CD8-positive, alpha-beta memory T cell (primary cell): ENCODE measurements at regions not wholly inside any gene's neighbourhood (a gene's known extent, or its start where the extent isn't known, plus 50 kb on each side); places are given as distances from the start of the nearest gene placed in this dataset.

ENCODE experiments used
- CTCF ChIA-PET: fragments of 350-600 bp; sonication (Branson Sonifier 250); formaldehyde crosslinking; loops from one replicate; lab custom pipeline; 2021; ENCODE audit warnings: antibody characterized with exemption; lab: Charles Lee
- POLR2A ChIA-PET: fragments of 350-600 bp; sonication (Branson Sonifier 250); formaldehyde crosslinking; loops from one replicate; lab custom pipeline; 2021; ENCODE audit warnings: antibody characterized with exemption; lab: Charles Lee
- DNase-seq, 5 donors: peaks; one replicate each; pipeline versions ENCODE4 v3.0.0 to v3.0.0-alpha.2; 2020 to 2022; ENCODE audit warnings: mixed read lengths in 1 of 5
- H3K27ac ChIP-seq: one replicate; pipeline ENCODE4 v1.7.0; 2013; ENCODE audit warnings: low read depth, mild to moderate bottlenecking, low read length, moderate library complexity
- H3K27me3 ChIP-seq: 2 replicates; pipeline ENCODE4 v1.7.0; 2013; ENCODE audit warnings: low read length, mild to moderate bottlenecking; ENCODE audit not compliant: insufficient read depth, poor library complexity, severe bottlenecking
- H3K36me3 ChIP-seq: 2 replicates; pipeline ENCODE4 v1.7.0; 2013; ENCODE audit warnings: mild to moderate bottlenecking, low read length, moderate library complexity; ENCODE audit not compliant: insufficient read depth
- H3K4me1 ChIP-seq: 2 replicates; pipeline ENCODE4 v1.7.0; 2013; ENCODE audit warnings: mild to moderate bottlenecking, low read length, moderate library complexity; ENCODE audit not compliant: insufficient read depth
- H3K4me3 ChIP-seq: 2 replicates; pipeline ENCODE4 v1.7.0; 2013; ENCODE audit warnings: mild to moderate bottlenecking, low read length
- H3K9me3 ChIP-seq: 2 replicates; pipeline ENCODE4 v1.7.0; 2013; ENCODE audit warnings: mild to moderate bottlenecking, low read length
- H3K27ac Mint-ChIP-seq, 8 donors: one replicate each; pipeline ENCODE4 v1.8.0; 2020 to 2021; ENCODE audit warnings: mixed read lengths in 8 of 8, mild to moderate bottlenecking in 6 of 8, inconsistent platforms in 3 of 8, moderate library complexity in 3 of 8
- H3K27me3 Mint-ChIP-seq, 2 donors: one replicate each; pipeline ENCODE4 v1.8.0; 2020 to 2021; ENCODE audit warnings: mixed read lengths in 2 of 2, mild to moderate bottlenecking in 1 of 2, moderate library complexity in 1 of 2
- H3K36me3 Mint-ChIP-seq, 3 donors: one replicate each; pipeline ENCODE4 v1.8.0; 2020 to 2021; ENCODE audit warnings: mixed read lengths in 3 of 3, inconsistent platforms in 1 of 3, mild to moderate bottlenecking in 1 of 3
- H3K4me1 Mint-ChIP-seq, 3 donors: one replicate each; pipeline ENCODE4 v1.8.0; 2020 to 2021; ENCODE audit warnings: mixed read lengths in 3 of 3, inconsistent platforms in 1 of 3, mild to moderate bottlenecking in 1 of 3
- H3K4me3 Mint-ChIP-seq, 7 donors: one replicate each; pipeline ENCODE4 v1.8.0; 2020 to 2021; ENCODE audit warnings: mixed read lengths in 7 of 7, mild to moderate bottlenecking in 6 of 7, moderate library complexity in 4 of 7, inconsistent platforms in 2 of 7
- H3K9me3 Mint-ChIP-seq, 5 donors: one replicate each; pipeline ENCODE4 v1.8.0; 2020 to 2022; ENCODE audit warnings: mixed read lengths in 5 of 5, mild to moderate bottlenecking in 3 of 5, moderate library complexity in 2 of 5, inconsistent platforms in 1 of 5

- no peaks in the 10 kb centered on the region for H3K27me3 Mint-ChIP-seq
- Histone ChIP-seq H3K27me3 (no peaks in the 10 kb centered on the region), H3K27ac (no peak overlapping the region), H3K4me1 (no peaks in the 10 kb centered on the region), H3K4me3 (no peak overlapping the region), H3K36me3 (no peaks in the 10 kb centered on the region), H3K9me3 (no peaks in the 10 kb centered on the region)
- no peak overlapping the region for H3K4me3 Mint-ChIP-seq
- H3K36me3 Mint-ChIP-seq, result no peaks in the 10 kb centered on the region
- H3K4me1 Mint-ChIP-seq, result no peaks in the 10 kb centered on the region
- POLR2A ChIA-PET, result no interaction called here
- DNase-seq, result no peak
- H3K27ac Mint-ChIP-seq, result no peak overlapping the region
- CTCF ChIA-PET, result no interaction called here
- H3K9me3 Mint-ChIP-seq, result peaks cover 0 to 12% (median 5%) of the 10 kb centered on the region in 5 donors
Measured at GRCh38 chr12:24021164-24021502, 71.7 kb upstream of the SOX5 start.

DNA sequence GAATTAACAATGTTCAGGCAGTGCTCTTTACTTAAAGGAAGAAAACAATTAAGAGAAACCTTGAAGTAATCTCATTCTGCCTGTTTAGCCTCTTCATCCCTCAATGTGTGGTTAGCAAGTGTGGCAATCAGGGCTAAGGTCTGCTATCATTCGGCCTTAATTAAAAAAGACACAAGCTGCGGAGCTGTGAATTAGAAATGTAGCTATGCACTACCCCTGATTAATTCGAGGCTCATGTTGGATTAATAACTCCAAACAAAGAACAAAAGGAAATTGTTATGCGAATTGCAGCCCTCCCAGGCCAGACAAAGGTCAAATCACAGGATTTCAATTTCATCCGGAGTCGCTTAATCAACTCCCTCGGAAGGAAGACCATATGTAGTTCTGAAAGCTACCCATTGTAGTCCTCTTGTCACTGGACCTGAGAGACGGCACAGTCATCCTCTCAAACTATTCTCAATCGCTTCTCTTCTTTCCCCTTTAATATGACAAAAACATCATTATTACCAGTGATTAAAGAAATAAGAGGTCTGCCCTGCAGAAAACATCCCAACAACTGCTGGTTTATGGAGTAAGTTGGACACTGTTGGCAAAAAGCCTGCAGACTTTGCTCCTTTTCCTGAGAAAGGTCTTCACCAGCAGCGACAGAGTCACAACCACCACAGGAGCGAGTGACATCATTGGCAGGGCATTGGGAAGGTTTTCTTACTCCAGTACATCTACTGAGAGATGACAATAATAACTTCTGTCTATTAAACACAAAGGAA, 71.1 kb upstream of the SOX5 start:
- Histone ChIP-seq H3K4me3 (no peak overlapping the region), H3K4me1 (no peaks in the 10 kb centered on the region), H3K27me3 (no peaks in the 10 kb centered on the region), H3K9me3 (no peaks in the 10 kb centered on the region), H3K36me3 (no peaks in the 10 kb centered on the region), H3K27ac (no peak overlapping the region)
- ChIA-PET CTCF (no interaction called here), POLR2A (no interaction called here)
- no peak for DNase-seq
- H3K4me3 Mint-ChIP-seq, result no peak overlapping the region
- no peak overlapping the region for H3K27ac Mint-ChIP-seq
- H3K4me1 Mint-ChIP-seq, result no peaks in the 10 kb centered on the region
- peaks cover 0 to 9% (median 5%) of the 10 kb centered on the region in 5 donors for H3K9me3 Mint-ChIP-seq
- no peaks in the 10 kb centered on the region for H3K36me3 Mint-ChIP-seq
- no peaks in the 10 kb centered on the region for H3K27me3 Mint-ChIP-seq

DNA sequence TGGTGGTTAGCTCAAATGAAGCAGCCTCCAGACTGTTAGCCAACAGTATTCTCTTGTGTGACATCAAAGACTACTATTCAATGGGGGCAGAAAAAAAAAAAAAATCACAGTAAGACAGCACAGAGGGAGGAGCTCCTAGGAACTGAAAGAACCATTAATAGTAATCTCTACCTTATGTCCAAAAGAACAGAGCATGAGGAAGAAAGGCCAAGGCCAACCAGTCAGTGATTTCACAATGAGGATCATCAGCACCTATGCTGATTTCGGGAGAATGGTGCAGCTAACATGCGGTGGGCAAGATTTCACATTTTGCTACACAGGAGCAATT, 66.3 kb upstream of the SOX5 start:
- Mint-ChIP-seq H3K27me3 (no peaks in the 10 kb centered on the region), H3K27ac (no peak overlapping the region), H3K4me1 (no peaks in the 10 kb centered on the region), H3K9me3 (peaks cover 0 to 14% (median 5%) of the 10 kb centered on the region in 5 donors), H3K36me3 (no peaks in the 10 kb centered on the region), H3K4me3 (no peak overlapping the region)
- ChIA-PET POLR2A (no interaction called here), CTCF (interaction anchor here (0.9 kb wide), 1 partner anchor 10 kb away, joined by 3 read pairs; no protein-coding TSS in a partner anchor)
- Histone ChIP-seq H3K9me3 (no peaks in the 10 kb centered on the region), H3K4me1 (no peaks in the 10 kb centered on the region), H3K27me3 (no peaks in the 10 kb centered on the region), H3K27ac (no peak overlapping the region), H3K4me3 (no peak overlapping the region), H3K36me3 (no peaks in the 10 kb centered on the region)
- no peak for DNase-seq

DNA sequence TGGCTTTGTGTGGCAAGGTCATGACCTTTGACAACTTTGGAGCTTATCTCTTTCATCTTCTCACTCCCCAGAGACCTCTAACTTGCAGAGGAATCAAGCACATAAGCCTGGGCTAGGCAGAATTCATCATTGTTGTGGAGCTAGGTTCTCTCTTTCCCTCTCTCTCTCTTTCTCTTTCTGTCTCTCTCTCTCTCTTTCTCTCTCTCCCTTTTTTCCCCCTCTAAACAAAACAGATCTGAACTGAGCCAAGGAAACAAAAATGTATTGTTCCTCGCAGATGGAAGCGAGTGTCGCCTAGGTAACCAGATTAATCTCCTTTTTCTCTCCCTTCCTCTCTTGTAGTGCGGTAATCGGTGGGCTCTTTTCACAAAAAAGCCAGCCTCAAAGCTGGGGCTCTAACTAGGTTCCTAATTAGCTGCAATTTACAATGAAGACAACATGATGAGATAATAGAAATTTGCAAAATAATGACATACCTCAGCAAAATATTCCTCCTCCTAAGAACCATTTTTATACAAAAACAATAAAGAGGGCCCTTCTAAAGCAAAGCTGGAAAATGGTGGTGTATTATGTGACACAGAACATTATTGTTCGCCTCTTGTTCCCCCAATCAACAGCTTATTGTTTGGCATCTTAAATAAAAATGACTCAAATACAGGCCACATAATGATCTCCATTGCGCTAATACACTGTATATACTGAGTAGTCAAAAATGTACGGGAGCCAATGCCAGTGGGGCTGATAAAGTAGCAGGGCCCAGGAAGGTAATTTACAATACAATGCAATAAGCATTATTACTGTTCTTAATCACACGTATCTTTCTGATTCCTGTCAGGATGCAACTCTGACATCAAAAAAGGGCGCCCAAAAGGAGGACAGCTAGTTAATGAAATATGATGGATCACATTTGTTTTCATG, 65.7 kb upstream of the SOX5 start:
- no peak overlapping the region for H3K4me3 Mint-ChIP-seq
- H3K27ac ChIP-seq, result no peak overlapping the region
- H3K4me3 ChIP-seq, result no peak overlapping the region
- CTCF ChIA-PET, result interaction anchor here (0.9 kb wide), 1 partner anchor 10 kb away, joined by 3 read pairs; no protein-coding TSS in a partner anchor
- no peaks in the 10 kb centered on the region for H3K36me3 ChIP-seq
- H3K4me1 ChIP-seq, result no peaks in the 10 kb centered on the region
- no peak overlapping the region for H3K27ac Mint-ChIP-seq
- no peaks in the 10 kb centered on the region for H3K27me3 ChIP-seq
- H3K27me3 Mint-ChIP-seq, result no peaks in the 10 kb centered on the region
- H3K36me3 Mint-ChIP-seq, result no peaks in the 10 kb centered on the region
- peaks cover 2 to 16% (median 5%) of the 10 kb centered on the region in 5 donors for H3K9me3 Mint-ChIP-seq
- no peaks in the 10 kb centered on the region for H3K4me1 Mint-ChIP-seq
- POLR2A ChIA-PET, result no interaction called here
- H3K9me3 ChIP-seq, result no peaks in the 10 kb centered on the region
- DNase-seq, result no peak

- DNase-seq, result no peak
- Histone ChIP-seq H3K4me3 (no peak overlapping the region), H3K4me1 (no peaks in the 10 kb centered on the region), H3K27ac (no peak overlapping the region), H3K27me3 (no peaks in the 10 kb centered on the region), H3K9me3 (no peaks in the 10 kb centered on the region), H3K36me3 (no peaks in the 10 kb centered on the region)
- Mint-ChIP-seq H3K4me1 (no peaks in the 10 kb centered on the region), H3K9me3 (peaks cover 2 to 18% (median 5%) of the 10 kb centered on the region in 5 donors), H3K36me3 (no peaks in the 10 kb centered on the region), H3K27me3 (no peaks in the 10 kb centered on the region), H3K4me3 (no peak overlapping the region), H3K27ac (no peak overlapping the region)
- ChIA-PET CTCF (no interaction called here), POLR2A (no interaction called here)
Measured at GRCh38 chr12:24014240-24014639, 64.8 kb upstream of the SOX5 start.

DNA sequence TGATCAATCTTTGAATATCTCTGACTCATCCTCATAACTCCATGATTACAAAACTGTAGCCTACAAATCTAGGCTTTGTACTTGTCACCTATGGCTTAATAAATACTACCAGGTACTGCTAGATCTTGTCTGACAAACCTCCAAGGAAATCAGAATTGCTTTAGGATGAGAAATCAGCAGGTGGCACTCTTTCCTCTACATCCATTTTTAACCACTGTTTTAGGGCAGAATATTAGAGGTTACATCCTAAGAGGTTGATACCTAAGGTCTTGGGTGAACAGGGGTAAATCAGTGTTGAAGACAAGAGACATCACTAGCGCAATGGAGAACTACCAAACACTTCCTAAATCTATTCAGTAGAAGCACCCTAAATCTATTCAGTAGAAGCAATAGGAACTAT, 63.1 kb upstream of the SOX5 start:
- H3K27me3 Mint-ChIP-seq, result no peaks in the 10 kb centered on the region
- no peak for DNase-seq
- Histone ChIP-seq H3K9me3 (no peaks in the 10 kb centered on the region), H3K36me3 (no peaks in the 10 kb centered on the region), H3K4me1 (no peaks in the 10 kb centered on the region), H3K4me3 (no peak overlapping the region), H3K27me3 (no peaks in the 10 kb centered on the region), H3K27ac (no peak overlapping the region)
- H3K36me3 Mint-ChIP-seq, result no peaks in the 10 kb centered on the region
- H3K4me1 Mint-ChIP-seq, result no peaks in the 10 kb centered on the region
- CTCF ChIA-PET, result no interaction called here
- H3K27ac Mint-ChIP-seq, result no peak overlapping the region
- H3K4me3 Mint-ChIP-seq, result no peak overlapping the region
- peaks cover 0 to 13% (median 1%) of the 10 kb centered on the region in 5 donors for H3K9me3 Mint-ChIP-seq
- POLR2A ChIA-PET, result no interaction called here

GRCh38 chr12:24011927-24012507, 62.5 kb upstream of the SOX5 start:
- Histone ChIP-seq H3K4me1 (no peaks in the 10 kb centered on the region), H3K4me3 (no peak overlapping the region), H3K36me3 (no peaks in the 10 kb centered on the region), H3K27ac (no peak overlapping the region), H3K27me3 (no peaks in the 10 kb centered on the region), H3K9me3 (no peaks in the 10 kb centered on the region)
- no peaks in the 10 kb centered on the region for H3K27me3 Mint-ChIP-seq
- H3K4me1 Mint-ChIP-seq, result no peaks in the 10 kb centered on the region
- H3K9me3 Mint-ChIP-seq, result peaks cover 0 to 13% (median 1%) of the 10 kb centered on the region in 5 donors
- H3K36me3 Mint-ChIP-seq, result no peaks in the 10 kb centered on the region
- ChIA-PET POLR2A (no interaction called here), CTCF (no interaction called here)
- no peak for DNase-seq
- H3K4me3 Mint-ChIP-seq, result no peak overlapping the region
- no peak overlapping the region for H3K27ac Mint-ChIP-seq

- no peaks in the 10 kb centered on the region for H3K9me3 ChIP-seq
- H3K27me3 Mint-ChIP-seq, result no peaks in the 10 kb centered on the region
- H3K36me3 ChIP-seq, result no peaks in the 10 kb centered on the region
- no peaks in the 10 kb centered on the region for H3K4me1 Mint-ChIP-seq
- no peak for DNase-seq
- peaks cover 0 to 7% (median 1%) of the 10 kb centered on the region in 5 donors for H3K9me3 Mint-ChIP-seq
- ChIA-PET POLR2A (no interaction called here), CTCF (interaction anchor here (0.5 kb wide), 1 partner anchor 110 kb away, joined by 3 read pairs; no protein-coding TSS in a partner anchor)
- H3K27ac ChIP-seq, result no peak overlapping the region
- H3K4me3 Mint-ChIP-seq, result no peak overlapping the region
- no peaks in the 10 kb centered on the region for H3K27me3 ChIP-seq
- H3K27ac Mint-ChIP-seq, result no peak overlapping the region
- no peaks in the 10 kb centered on the region for H3K36me3 Mint-ChIP-seq
- no peak overlapping the region for H3K4me3 ChIP-seq
- H3K4me1 ChIP-seq, result no peaks in the 10 kb centered on the region
Measured at GRCh38 chr12:24008166-24008565, 58.7 kb upstream of the SOX5 start.
